Heart left ventricle (tissue), 16 donors: ENCODE measurements at regions not wholly inside any gene's neighbourhood (a gene's known extent, or its start where the extent isn't known, plus 50 kb on each side); places are given as distances from the start of the nearest gene placed in this dataset.

Source experiments
- ATAC-seq, 4 donors: fragments of 200-7000 bp; cut with Tn5 transposase; one replicate each; pipeline ENCODE4 v1.9.1; 2020 to 2022; ENCODE audit warnings: moderate library complexity in 4 of 4, mild to moderate bottlenecking in 3 of 4, moderate number of reproducible peaks in 1 of 4
- DNase-seq, 5 donors: peaks; one replicate each; pipeline ENCODE4 v3.0.0-alpha.2; 2020
- H3K27ac ChIP-seq, 12 donors: fragments of 200-600 bp; sonication (generic) in 4 of 12; one replicate each; pipeline versions ENCODE4 v1.5.0 to v1.8.0; 2016 to 2022; ENCODE audit warnings: mild to moderate bottlenecking in 2 of 12
- H3K27me3 ChIP-seq, 9 donors: fragments of 200-600 bp; sonication (generic) in 2 of 9; one replicate each; pipeline versions ENCODE4 v1.5.1 to v1.8.0; 2016 to 2022; ENCODE audit warnings: mild to moderate bottlenecking in 3 of 9
- H3K36me3 ChIP-seq, 9 donors: fragments of 200-600 bp; sonication (generic) in 2 of 9; one replicate each; pipeline versions ENCODE4 v1.5.0 to v1.8.0; 2018 to 2022; ENCODE audit warnings: mild to moderate bottlenecking in 2 of 9
- H3K4me1 ChIP-seq, 12 donors: fragments of 200-600 bp; sonication (generic) in 4 of 12; one replicate each; pipeline versions ENCODE4 v1.5.0 to v1.8.0; 2016 to 2022; ENCODE audit warnings: mild to moderate bottlenecking in 3 of 12
- H3K4me3 ChIP-seq, 12 donors: fragments of 200-600 bp; sonication (generic) in 4 of 12; one replicate each; pipeline versions ENCODE4 v1.5.0 to v1.8.0; 2017 to 2022; ENCODE audit warnings: mild to moderate bottlenecking in 9 of 12, moderate library complexity in 4 of 12
- H3K9me3 ChIP-seq, 12 donors: fragments of 200-600 bp; sonication (generic) in 4 of 12; one replicate each; pipeline versions ENCODE4 v1.5.0 to v1.8.0; 2016 to 2022; ENCODE audit warnings: mild to moderate bottlenecking in 1 of 12
- POLR2A ChIP-seq, 2 donors: fragments of 450-650 bp; IDR thresholded peaks; one replicate each; pipeline ENCODE4 v1.6.1; 2017; ENCODE audit warnings: antibody characterized with exemption in 2 of 2, mild to moderate bottlenecking in 2 of 2, moderate library complexity in 2 of 2
- WGBS, 4 donors: extraction: QIAGEN DNeasy Blood & Tissue Kit in 2 of 4; methylation state at CpG; one replicate each; pipeline versions ENCODE4 v1.1.5 to v1.1.7; 2013 to 2018; 5-methylcytosine and 5-hydroxymethylcytosine counted together
- intact Hi-C, 10 donors: fragments of 100-400 bp; cut with DNase I; formaldehyde crosslinking; loops; one replicate each; pipeline versions ENCODE4 v1.11.1 to v1.14.2; 2022
- TF ChIP-seq, protein P1 (sequence below), 12 donors: fragments of 200-600 bp; sonication (generic) in 4 of 12; IDR thresholded peaks; one replicate each; pipeline versions ENCODE4 v1.5.0 to v1.8.0; 2018 to 2022; ENCODE audit warnings: antibody characterized with exemption in 12 of 12, mild to moderate bottlenecking in 5 of 12
- donor health status: ischemic (EF 13 %, LVEDD 7.1; RV severe dilation, severe dysfunction).
- donor health status: healthy with polysubstance abuse.
- donor health status: DM: no; HTN: yes; CAD: no.
- donor health status: DM: no; HTN: no; CAD: no.
- donor health status: ischemic (EF 25% LVEDD 6.9; RV normal size, moderate dysfunction).
- donor health status: ischemic (EF 25% LVEDD 5.7; RV mildly dilated, moderate dysfunction).
- donor health status: healthy.
- donor health status: DM: yes; HTN: yes; CAD: no.
- donor health status: ischemic (EF 35%, LVEDD 5.7; RV mildly dilated, moderate dysfunction).
- donor health status: nonischemic (EF 11% LVEDD 7.7; RV severe dilation, severe dysfunction).
- donor health status: DM: yes; HTN: yes; CAD: no.
- donor health status: PGD.
- donor health status: ischemic (EF 29% LVEDD 5.4; RV normal size, mild dysfunction).
- donor health status: nonischemic (EF 23%, LVEDD 6.1; RV moderate dilation, normal function).

DNA sequence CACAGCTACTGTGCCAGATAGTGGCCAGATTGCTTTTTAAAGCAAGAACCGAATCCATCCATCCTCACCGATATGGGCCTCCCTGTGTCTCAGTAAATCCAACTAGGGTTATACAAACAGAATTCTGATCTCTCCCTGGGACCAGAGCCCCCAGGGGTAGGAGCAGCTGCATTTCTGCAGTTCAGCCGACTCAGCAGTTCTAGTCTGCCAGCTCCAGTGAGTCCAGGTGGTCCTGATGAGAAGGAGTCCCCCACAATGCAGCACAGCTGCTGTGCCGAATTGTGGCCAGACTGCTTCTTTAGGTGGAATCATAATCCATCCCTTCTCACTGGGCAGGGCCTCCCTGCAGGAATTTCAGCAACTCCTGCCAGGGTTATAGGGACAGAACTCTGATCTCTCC is 532.9 kb downstream of the ACTRT1 start:
- Histone ChIP-seq H3K9me3 (peaks cover 0 to 23% (median 0%) of the 10 kb centered on the region in 12 donors), H3K4me1 (no peaks in the 10 kb centered on the region), H3K36me3 (no peaks in the 10 kb centered on the region), H3K27ac (no peak overlapping the region), H3K27me3 (no peaks in the 10 kb centered on the region), H3K4me3 (no peak overlapping the region)
- DNase-seq (no peak), ATAC-seq (no peak)
- 72 to 86% (median 74%) methylated on average over 4 of the region's 4 CpGs for WGBS, 4 donors
- TF ChIP-seq POLR2A (IDR thresholded peaks at IDR 0.05): no peak
- TF ChIP-seq, protein P1, sequence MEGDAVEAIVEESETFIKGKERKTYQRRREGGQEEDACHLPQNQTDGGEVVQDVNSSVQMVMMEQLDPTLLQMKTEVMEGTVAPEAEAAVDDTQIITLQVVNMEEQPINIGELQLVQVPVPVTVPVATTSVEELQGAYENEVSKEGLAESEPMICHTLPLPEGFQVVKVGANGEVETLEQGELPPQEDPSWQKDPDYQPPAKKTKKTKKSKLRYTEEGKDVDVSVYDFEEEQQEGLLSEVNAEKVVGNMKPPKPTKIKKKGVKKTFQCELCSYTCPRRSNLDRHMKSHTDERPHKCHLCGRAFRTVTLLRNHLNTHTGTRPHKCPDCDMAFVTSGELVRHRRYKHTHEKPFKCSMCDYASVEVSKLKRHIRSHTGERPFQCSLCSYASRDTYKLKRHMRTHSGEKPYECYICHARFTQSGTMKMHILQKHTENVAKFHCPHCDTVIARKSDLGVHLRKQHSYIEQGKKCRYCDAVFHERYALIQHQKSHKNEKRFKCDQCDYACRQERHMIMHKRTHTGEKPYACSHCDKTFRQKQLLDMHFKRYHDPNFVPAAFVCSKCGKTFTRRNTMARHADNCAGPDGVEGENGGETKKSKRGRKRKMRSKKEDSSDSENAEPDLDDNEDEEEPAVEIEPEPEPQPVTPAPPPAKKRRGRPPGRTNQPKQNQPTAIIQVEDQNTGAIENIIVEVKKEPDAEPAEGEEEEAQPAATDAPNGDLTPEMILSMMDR (IDR thresholded peaks at IDR 0.05): no peak
- intact Hi-C loops: no loop called here

DNA sequence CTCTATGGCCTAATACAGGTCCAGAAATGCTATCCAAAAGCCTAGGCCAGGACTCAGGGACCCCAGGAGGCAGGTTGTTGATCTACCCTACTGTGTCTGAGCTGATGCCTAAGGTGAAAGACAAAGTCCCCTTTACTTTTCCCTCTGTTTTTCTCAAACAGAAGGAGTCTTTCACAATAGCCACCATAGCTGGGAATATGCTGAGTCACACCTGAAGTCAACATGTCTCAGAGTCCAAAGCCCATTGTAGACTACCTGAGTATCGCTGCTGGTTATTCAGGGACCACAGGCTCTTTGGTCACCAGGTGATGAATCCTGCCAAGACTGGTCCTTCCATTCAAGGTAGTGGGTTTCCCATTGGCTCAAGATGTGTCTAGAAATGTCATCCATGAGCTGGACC is 562.2 kb downstream of the ACTRT1 start:
- WGBS, 4 donors: 75 to 94% (median 91%) methylated on average over 1 of the region's 1 CpG
- H3K4me3 ChIP-seq: no peak overlapping the region
- no peak for ATAC-seq
- TF ChIP-seq POLR2A (IDR thresholded peaks at IDR 0.05): no peak
- TF ChIP-seq, protein P1 (IDR thresholded peaks at IDR 0.05): no peak
- no peaks in the 10 kb centered on the region for H3K27me3 ChIP-seq
- no peaks in the 10 kb centered on the region for H3K4me1 ChIP-seq
- H3K36me3 ChIP-seq: no peaks in the 10 kb centered on the region
- peaks cover 0 to 13% (median 0%) of the 10 kb centered on the region in 12 donors for H3K9me3 ChIP-seq
- intact Hi-C loops: no loop called here
- DNase-seq: no peak
- no peak overlapping the region for H3K27ac ChIP-seq

DNA sequence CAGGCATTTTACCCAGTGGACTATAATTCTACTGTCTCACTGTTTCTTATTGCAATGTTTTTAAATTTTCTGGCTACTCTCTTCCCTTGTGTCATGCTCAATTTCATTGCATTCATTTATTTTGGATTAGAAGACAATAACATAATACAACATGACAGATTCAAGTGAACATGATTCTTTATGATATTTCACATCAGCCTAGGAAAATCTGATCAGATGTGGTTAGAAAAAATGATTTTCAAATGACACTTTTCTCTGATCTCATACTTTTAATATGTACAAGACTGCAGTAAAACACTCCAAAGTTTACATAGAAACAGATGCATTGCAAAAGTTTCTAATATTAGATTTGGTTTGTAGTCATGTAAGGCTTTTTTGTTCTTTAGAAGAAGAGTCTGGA is 586.0 kb downstream of the ACTRT1 start:
- no peak overlapping the region for H3K4me3 ChIP-seq
- H3K27me3 ChIP-seq: no peaks in the 10 kb centered on the region
- intact Hi-C loops: no loop called here
- ATAC-seq: no peak
- H3K9me3 ChIP-seq: no peaks in the 10 kb centered on the region
- no peak for TF ChIP-seq POLR2A (IDR thresholded peaks at IDR 0.05)
- TF ChIP-seq, protein P1 (IDR thresholded peaks at IDR 0.05): no peak
- no peak for DNase-seq
- H3K4me1 ChIP-seq: no peaks in the 10 kb centered on the region
- H3K27ac ChIP-seq: no peak overlapping the region
- no peaks in the 10 kb centered on the region for H3K36me3 ChIP-seq

DNA sequence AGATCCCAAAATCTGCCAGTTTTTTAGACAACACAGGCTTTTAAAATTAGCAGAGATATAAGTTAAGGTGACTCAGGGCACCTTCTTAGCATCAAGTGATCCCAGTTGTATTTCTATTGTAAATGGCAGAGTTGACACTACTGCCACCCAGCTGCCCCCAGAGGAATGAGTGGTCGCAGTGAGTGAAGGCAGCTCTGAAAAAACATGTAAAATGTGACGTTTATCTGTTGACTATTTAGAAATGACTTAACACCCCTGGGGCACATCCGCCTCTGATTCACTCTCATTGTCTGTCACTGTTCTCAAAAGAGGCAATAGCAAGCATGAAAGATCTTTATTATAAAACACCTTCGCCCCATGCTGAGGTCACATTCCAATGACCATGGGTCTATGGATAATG is 592.4 kb downstream of the ACTRT1 start:
- Histone ChIP-seq H3K36me3 (no peaks in the 10 kb centered on the region), H3K9me3 (no peaks in the 10 kb centered on the region), H3K4me3 (no peak overlapping the region), H3K4me1 (no peaks in the 10 kb centered on the region), H3K27me3 (no peaks in the 10 kb centered on the region), H3K27ac (no peak overlapping the region)
- intact Hi-C loops: no loop called here
- TF ChIP-seq POLR2A (IDR thresholded peaks at IDR 0.05): no peak
- no peak for ATAC-seq
- no peak for DNase-seq
- WGBS, 4 donors: 33 to 60% (median 45%) methylated on average over 4 of the region's 4 CpGs

DNA sequence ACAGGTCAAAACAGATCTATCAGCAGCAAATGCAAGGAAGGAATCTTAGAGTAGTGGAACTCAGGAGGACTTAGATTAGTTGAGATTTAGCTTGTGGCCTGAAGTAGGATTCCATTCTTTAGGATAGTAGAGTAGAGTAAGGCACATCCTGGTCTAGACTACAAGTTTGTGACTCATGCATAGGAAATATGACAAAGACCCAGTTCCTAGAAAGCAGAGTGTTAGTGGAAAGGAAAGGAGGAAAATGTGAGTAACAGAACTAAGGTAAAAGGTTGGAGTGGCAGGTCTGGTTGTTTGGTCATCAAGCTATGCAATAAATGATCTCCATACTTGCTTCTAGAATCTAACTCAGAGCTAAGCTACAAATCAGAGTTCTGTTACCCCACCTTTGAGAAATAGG is 595.0 kb downstream of the ACTRT1 start:
- H3K36me3 ChIP-seq: no peaks in the 10 kb centered on the region
- DNase-seq (no peak), ATAC-seq (no peak)
- H3K4me1 ChIP-seq: no peaks in the 10 kb centered on the region
- H3K4me3 ChIP-seq: no peak overlapping the region
- H3K27ac ChIP-seq: no peak overlapping the region
- no peaks in the 10 kb centered on the region for H3K9me3 ChIP-seq
- TF ChIP-seq, protein P1 (IDR thresholded peaks at IDR 0.05): no peak
- no peak for TF ChIP-seq POLR2A (IDR thresholded peaks at IDR 0.05)
- H3K27me3 ChIP-seq: no peaks in the 10 kb centered on the region
- intact Hi-C loops: no loop called here
